ENCODE measurements at regions not wholly inside any gene's neighbourhood (a gene's known extent, or its start where the extent isn't known, plus 50 kb on each side); places are given as distances from the start of the nearest gene placed in this dataset.

DNA sequence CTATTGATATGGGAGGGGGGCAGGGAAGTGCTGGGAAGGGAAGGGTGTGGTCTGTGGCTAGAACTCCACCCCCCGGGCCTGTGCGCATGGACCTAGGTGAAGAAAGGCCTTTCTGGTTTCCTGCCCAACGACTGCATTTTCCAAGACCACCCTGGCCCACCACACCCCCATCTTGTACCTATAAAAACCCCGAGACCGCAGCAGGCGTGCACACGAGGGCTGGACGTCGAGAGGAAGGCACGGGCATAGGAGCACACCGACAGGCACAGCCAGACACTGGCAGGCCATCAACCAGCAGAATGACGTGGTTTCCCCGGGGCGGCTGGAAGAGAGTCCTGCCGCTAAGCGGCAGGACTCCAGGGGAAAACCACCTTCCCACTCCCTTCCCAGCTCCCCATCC is 981.1 kb downstream of the PCDH7 start:
- TF ChIP-seq, protein P1, sequence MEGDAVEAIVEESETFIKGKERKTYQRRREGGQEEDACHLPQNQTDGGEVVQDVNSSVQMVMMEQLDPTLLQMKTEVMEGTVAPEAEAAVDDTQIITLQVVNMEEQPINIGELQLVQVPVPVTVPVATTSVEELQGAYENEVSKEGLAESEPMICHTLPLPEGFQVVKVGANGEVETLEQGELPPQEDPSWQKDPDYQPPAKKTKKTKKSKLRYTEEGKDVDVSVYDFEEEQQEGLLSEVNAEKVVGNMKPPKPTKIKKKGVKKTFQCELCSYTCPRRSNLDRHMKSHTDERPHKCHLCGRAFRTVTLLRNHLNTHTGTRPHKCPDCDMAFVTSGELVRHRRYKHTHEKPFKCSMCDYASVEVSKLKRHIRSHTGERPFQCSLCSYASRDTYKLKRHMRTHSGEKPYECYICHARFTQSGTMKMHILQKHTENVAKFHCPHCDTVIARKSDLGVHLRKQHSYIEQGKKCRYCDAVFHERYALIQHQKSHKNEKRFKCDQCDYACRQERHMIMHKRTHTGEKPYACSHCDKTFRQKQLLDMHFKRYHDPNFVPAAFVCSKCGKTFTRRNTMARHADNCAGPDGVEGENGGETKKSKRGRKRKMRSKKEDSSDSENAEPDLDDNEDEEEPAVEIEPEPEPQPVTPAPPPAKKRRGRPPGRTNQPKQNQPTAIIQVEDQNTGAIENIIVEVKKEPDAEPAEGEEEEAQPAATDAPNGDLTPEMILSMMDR (IDR thresholded peaks at IDR 0.05 in 4 of 5, conservative IDR thresholded peaks at IDR 0.05 in 1 of 5) = no peak
- no peak for TF ChIP-seq POLR2A (IDR thresholded peaks at IDR 0.05)
